Activated naive CD8-positive, alpha-beta T cell treated with anti-CD3 and anti-CD28 coated beads, Interleukin-2, amount 50 U/mL, for 24 hours (primary cell): ENCODE measurements at regions not wholly inside any gene's neighbourhood (a gene's known extent, or its start where the extent isn't known, plus 50 kb on each side); places are given as distances from the start of the nearest gene placed in this dataset.

Experiments
- ATAC-seq: fragments of 150-1000 bp; cut with Tn5 transposase; one replicate; pipeline ENCODE4 v1.10.0; 2021
- DNase-seq: peaks from one replicate; pipeline ENCODE4 v3.0.0; 2021
- H3K27ac Mint-ChIP-seq: one replicate; pipeline ENCODE4 v1.8.0; 2021; ENCODE audit warnings: mild to moderate bottlenecking, mixed read lengths
- H3K27me3 Mint-ChIP-seq: one replicate; pipeline ENCODE4 v1.8.0; 2021; ENCODE audit warnings: mixed read lengths
- H3K36me3 Mint-ChIP-seq: one replicate; pipeline ENCODE4 v1.8.0; 2021; ENCODE audit warnings: low read depth, mixed read lengths
- H3K4me1 Mint-ChIP-seq: one replicate; pipeline ENCODE4 v1.8.0; 2021; ENCODE audit warnings: mixed read lengths
- H3K4me3 Mint-ChIP-seq: one replicate; pipeline ENCODE4 v1.8.0; 2021; ENCODE audit warnings: mild to moderate bottlenecking, moderate library complexity, mixed read lengths
- H3K9me3 Mint-ChIP-seq: one replicate; pipeline ENCODE4 v1.8.0; 2021; ENCODE audit warnings: mixed read lengths

DNA sequence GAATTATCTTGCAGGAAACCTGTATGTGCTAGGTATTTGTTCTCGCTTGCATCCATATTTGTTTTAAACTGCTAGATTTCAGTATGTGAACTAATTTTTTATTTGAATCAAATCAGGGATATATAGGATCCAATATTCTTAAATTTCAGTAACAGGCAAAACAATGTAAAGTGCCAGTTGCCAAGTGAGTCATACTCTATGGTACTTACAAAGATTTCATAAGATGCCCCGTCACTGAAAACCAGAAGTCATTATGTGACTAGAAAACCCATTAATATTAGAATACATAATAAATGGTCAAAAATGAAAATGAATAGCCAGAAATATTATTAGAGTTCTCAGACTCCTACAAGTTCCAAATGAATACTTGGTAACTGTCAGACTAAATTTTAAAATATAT is 481.2 kb downstream of the TFAP2A start:
- no peaks in the 10 kb centered on the region for H3K27me3 Mint-ChIP-seq
- no peak overlapping the region for H3K4me3 Mint-ChIP-seq
- no peak for DNase-seq
- no peak overlapping the region for H3K27ac Mint-ChIP-seq
- H3K4me1 Mint-ChIP-seq = no peaks in the 10 kb centered on the region
- H3K36me3 Mint-ChIP-seq = no peaks in the 10 kb centered on the region
- no peaks in the 10 kb centered on the region for H3K9me3 Mint-ChIP-seq
- ATAC-seq = no peak

DNA sequence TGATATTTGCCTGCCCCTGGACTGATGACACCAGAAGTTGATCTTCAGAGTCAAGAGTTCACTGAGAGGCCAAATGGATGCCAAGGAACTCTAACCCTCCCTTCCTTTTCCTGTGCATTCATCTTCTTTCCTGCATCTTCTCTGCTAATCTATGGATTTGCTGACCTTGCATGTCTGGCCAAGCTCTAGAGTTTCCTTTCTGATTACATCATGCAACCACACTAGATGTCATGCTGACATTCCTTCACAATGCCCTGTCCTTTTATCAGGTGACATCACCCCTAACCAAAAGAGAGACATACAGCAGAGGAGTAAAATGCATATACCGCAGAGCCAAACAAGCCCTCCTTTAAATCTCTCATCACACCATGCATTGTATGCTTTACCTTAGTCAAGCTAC is 487.6 kb downstream of the TFAP2A start:
- DNase-seq (no peak), ATAC-seq (no peak)
- H3K36me3 Mint-ChIP-seq = no peaks in the 10 kb centered on the region
- no peak overlapping the region for H3K27ac Mint-ChIP-seq
- H3K4me3 Mint-ChIP-seq = no peak overlapping the region
- H3K27me3 Mint-ChIP-seq = no peaks in the 10 kb centered on the region
- no peaks in the 10 kb centered on the region for H3K4me1 Mint-ChIP-seq
- H3K9me3 Mint-ChIP-seq = peaks cover 6% of the 10 kb centered on the region

DNA sequence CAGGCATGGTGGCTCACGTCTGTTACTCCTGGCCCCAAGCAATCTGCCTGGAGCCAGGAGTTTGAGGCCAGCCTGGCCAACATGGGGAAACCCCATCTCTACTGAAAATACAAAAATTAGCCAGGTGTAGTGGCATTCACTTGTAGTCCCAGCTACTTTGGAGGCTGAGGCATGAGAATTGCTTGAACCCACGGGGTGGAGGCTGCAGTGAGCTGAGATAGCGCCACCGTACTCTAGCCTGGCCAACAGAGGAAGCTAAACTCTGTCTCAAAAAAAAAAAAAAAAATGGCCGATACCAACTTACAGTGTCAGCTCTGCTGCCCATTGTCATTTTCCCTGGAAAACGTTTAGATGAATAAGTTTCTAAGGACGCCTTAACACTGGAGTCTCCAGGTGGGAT is 489.9 kb downstream of the TFAP2A start:
- no peak for DNase-seq
- no peaks in the 10 kb centered on the region for H3K4me1 Mint-ChIP-seq

DNA sequence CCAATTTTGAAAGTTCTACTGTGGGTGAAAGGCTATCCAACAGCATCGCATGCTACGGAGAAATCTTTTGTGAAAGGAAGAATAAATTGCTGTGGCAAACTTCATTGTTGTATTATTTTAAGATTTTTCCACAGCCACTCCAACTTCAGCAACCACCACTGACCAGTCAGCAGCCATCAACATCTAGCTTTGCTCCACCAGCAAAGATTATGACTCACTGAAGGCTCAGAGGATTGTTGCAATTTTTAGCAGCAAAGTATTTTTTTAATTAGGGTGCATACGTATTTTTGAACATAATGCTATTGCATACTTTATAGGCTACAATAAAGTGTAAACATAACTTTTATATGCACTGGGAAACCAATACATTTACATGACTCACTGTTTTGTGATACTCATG is 493.5 kb downstream of the TFAP2A start:
- ATAC-seq = no peak
- no peak for DNase-seq
- Mint-ChIP-seq H3K36me3 (no peaks in the 10 kb centered on the region), H3K27ac (no peak overlapping the region), H3K4me3 (no peak overlapping the region), H3K9me3 (peaks cover 13% of the 10 kb centered on the region), H3K27me3 (no peaks in the 10 kb centered on the region), H3K4me1 (no peaks in the 10 kb centered on the region)

More for the DNA sequence above, 489.9 kb downstream of the TFAP2A start:
- H3K4me3 Mint-ChIP-seq = no peak overlapping the region
- H3K9me3 Mint-ChIP-seq = peaks cover 6% of the 10 kb centered on the region
- ATAC-seq = no peak
- no peaks in the 10 kb centered on the region for H3K36me3 Mint-ChIP-seq
- no peak overlapping the region for H3K27ac Mint-ChIP-seq
- H3K27me3 Mint-ChIP-seq = no peaks in the 10 kb centered on the region

DNA sequence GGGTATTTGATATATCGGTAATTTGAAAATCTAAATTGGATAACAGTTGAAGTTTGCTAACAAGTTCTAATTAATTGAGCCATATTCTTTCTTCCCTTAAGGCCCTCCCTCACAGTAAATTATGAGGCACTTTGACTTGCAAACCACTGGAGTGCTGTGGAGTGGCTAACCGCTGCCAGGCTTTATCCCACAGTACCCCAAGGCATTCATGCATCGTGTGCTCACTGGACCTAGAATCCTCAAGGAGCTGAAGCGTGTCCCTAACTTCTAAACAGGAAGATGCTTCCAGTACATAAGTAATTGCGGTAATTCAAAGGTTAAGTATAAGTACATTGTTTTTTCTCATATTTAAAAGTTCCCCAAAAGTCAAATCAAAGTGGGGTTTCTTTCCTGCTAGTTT is 499.9 kb downstream of the TFAP2A start:
- H3K27ac Mint-ChIP-seq = no peak overlapping the region
- no peaks in the 10 kb centered on the region for H3K36me3 Mint-ChIP-seq
- H3K4me3 Mint-ChIP-seq = no peak overlapping the region
- H3K27me3 Mint-ChIP-seq = no peaks in the 10 kb centered on the region
- DNase-seq (no peak), ATAC-seq (no peak)
- H3K9me3 Mint-ChIP-seq = peaks cover 9% of the 10 kb centered on the region
- H3K4me1 Mint-ChIP-seq = no peaks in the 10 kb centered on the region

DNA sequence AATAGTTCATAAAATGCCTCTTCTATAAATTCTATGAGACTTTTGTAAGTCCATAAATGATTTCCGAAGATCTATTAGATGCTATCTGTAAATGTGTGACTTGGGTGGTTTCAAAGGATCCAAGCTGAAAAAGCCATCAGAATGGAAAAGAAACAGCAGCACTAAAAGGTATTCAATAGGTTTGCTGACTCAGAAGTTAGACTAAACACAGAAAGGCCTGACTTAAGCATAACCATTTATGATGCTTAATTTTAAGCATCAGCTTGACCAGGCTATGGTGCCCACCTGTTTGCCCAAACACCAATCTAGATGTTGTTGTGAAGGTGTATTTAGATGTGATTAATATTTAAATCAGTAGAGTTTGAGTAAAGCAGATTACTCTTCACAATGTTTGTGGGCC is 513.5 kb downstream of the TFAP2A start:
- H3K9me3 Mint-ChIP-seq = peaks cover 4% of the 10 kb centered on the region
- no peak overlapping the region for H3K4me3 Mint-ChIP-seq
- DNase-seq (no peak), ATAC-seq (no peak)
- no peaks in the 10 kb centered on the region for H3K36me3 Mint-ChIP-seq
- H3K4me1 Mint-ChIP-seq = no peaks in the 10 kb centered on the region
- H3K27ac Mint-ChIP-seq = no peak overlapping the region
- H3K27me3 Mint-ChIP-seq = no peaks in the 10 kb centered on the region

DNA sequence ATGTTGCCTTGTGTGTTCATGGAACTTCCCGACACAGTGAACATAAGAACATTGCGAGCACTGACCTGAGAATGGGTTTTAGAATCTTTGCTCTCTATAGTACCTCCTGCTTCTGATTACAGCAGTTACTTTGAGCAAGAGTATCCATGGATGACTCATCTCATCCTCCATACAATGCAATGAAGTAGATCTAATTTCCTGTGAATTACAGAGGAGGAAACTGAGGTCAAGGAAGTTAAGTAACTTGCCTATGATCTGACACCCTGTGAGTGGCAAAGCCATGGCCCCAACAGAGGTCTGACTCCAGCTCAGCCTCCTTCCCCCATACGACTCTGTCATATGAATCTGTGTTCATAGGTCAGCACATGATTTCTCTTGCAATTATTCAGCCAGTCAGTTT is 518.1 kb downstream of the TFAP2A start:
- Mint-ChIP-seq H3K27ac (no peak overlapping the region), H3K4me3 (no peak overlapping the region), H3K9me3 (peaks cover 5% of the 10 kb centered on the region), H3K36me3 (no peaks in the 10 kb centered on the region), H3K27me3 (no peaks in the 10 kb centered on the region), H3K4me1 (no peaks in the 10 kb centered on the region)
- DNase-seq (no peak), ATAC-seq (no peak)

DNA sequence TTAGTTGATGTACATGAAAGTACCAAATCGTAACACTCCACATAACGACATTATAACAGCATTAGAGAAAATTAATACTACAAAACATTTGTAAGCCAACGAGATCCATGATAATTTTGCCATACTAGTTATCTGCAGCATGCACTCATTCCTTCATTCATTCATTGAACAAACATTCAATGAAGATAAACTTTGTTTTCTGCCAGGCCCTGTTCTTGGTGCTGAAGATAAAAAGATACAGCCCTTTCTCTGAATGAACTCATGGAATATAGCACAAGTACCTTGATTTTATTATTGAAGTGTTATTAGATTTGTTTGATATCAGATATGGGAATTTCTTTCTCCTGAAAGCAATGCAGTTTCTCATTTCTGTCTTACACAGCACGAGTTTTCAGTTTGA is 524.0 kb downstream of the TFAP2A start:
- ATAC-seq (no peak), DNase-seq (no peak)
- Mint-ChIP-seq H3K27ac (no peak overlapping the region), H3K4me3 (no peak overlapping the region), H3K4me1 (no peaks in the 10 kb centered on the region), H3K9me3 (peaks cover 7% of the 10 kb centered on the region), H3K36me3 (no peaks in the 10 kb centered on the region), H3K27me3 (no peaks in the 10 kb centered on the region)

DNA sequence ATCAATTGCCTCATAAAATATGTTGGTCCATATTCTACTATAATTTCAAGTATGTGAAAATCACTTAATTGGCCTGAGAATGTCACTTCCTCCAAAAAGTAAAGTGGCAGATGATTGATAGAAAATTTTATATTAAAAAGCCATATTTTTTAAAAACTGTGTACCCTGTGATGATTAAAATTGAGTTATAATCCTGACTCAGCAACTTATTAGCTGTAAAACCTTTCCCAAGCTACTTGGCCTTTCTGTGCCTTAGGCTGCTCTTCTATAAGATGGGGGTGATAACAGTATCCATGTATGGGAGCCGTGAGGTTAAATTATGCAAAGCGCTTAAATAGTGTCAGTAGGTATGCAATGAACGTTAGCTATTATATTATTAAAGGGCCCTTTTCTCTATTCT is 524.4 kb downstream of the TFAP2A start:
- no peak for ATAC-seq

DNA sequence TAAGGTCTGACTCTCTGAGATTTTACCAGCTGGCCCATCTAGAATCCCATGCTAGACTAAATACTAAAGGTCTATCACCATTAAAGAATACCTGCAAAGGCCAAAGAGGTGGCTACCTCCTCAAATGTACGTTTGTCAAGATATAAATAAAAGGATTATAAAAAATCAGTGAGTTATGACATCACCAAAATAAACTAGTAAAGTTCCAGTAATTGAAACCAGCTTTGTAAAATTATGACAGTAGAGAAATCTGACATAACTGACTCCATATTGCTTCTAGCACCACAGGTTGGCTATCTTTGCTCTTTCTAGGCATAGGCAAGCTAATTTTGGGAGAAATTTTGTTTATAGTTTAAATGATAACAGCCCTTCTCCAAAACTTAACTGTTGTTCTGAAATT is 536.3 kb downstream of the TFAP2A start:
- H3K36me3 Mint-ChIP-seq = no peaks in the 10 kb centered on the region
- H3K27me3 Mint-ChIP-seq = no peaks in the 10 kb centered on the region
- no peak overlapping the region for H3K4me3 Mint-ChIP-seq
- no peaks in the 10 kb centered on the region for H3K4me1 Mint-ChIP-seq
- DNase-seq = no peak
- no peak overlapping the region for H3K27ac Mint-ChIP-seq
- peaks cover 23% of the 10 kb centered on the region for H3K9me3 Mint-ChIP-seq
- ATAC-seq = no peak

More for the DNA sequence above, 524.4 kb downstream of the TFAP2A start:
- Mint-ChIP-seq H3K27ac (no peak overlapping the region), H3K4me3 (no peak overlapping the region), H3K9me3 (peaks cover 7% of the 10 kb centered on the region), H3K27me3 (no peaks in the 10 kb centered on the region), H3K36me3 (no peaks in the 10 kb centered on the region), H3K4me1 (no peaks in the 10 kb centered on the region)
- no peak for DNase-seq

DNA sequence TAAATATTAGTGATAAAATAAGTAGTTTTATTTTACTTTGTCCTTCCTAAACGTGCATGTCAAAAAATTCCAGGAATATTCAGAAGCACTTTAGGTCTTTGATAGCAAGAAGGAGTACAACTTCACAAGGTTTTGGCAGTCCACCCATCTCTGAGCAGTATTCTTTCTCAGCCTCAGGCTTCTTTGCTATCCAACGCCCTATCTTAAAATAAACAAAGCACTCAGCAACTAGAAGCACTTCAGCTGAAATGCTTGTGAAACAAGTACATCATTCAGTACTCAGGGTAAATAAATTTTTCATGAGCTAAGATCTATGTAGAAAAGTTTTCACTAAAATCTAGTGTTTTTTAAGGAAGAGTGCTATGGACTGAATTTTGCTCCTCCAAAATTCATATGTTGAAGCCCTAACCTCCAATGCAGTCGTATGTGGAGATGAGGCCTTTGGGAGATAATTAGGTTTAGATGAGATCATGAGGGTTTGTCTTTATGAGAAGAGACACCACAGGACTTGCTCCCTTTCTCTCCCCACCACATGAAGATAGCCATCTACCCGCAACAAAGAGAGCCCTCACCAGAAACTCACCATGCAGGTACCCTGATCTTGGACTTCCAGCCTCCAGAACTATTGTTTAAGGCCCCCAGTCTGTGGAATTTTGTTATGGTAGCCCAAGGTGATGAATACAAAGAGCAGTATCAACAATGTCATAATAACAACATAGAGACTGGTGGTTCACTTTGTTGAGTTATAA is 539.1 kb downstream of the TFAP2A start:
- no peaks in the 10 kb centered on the region for H3K36me3 Mint-ChIP-seq
- no peaks in the 10 kb centered on the region for H3K4me1 Mint-ChIP-seq
- no peak for ATAC-seq
- no peaks in the 10 kb centered on the region for H3K27me3 Mint-ChIP-seq
- H3K27ac Mint-ChIP-seq = no peak overlapping the region
- peaks cover 28% of the 10 kb centered on the region for H3K9me3 Mint-ChIP-seq
- H3K4me3 Mint-ChIP-seq = no peak overlapping the region
- no peak for DNase-seq

DNA sequence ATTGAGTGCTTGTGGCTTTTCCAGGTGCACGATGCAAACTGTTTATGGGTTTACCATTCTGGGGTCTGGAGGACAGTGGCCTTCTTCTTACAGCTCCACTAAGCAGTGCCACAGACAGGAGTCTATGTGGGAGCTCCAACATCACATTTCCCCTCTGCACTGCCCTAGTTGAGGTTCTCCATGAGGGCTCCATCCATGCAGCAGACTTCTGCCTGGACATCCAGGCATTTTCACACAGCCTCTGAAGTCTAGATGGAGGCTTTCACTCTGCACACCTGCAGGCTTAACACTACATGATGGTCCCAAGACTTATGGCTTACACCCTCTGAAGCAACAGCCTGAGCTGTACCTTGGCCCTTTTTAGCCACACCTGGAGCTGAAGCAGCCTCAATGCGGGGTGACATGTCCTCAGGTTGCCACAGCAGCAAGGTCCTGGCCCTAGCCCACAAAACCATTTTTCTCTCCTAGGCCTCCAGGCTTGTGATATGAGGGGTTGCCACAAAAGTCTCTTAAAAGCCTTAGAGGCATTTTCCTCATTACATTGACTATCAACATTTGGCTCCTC is 552.2 kb downstream of the TFAP2A start:
- no peaks in the 10 kb centered on the region for H3K27me3 Mint-ChIP-seq
- H3K4me3 Mint-ChIP-seq = no peak overlapping the region
- ATAC-seq = no peak

DNA sequence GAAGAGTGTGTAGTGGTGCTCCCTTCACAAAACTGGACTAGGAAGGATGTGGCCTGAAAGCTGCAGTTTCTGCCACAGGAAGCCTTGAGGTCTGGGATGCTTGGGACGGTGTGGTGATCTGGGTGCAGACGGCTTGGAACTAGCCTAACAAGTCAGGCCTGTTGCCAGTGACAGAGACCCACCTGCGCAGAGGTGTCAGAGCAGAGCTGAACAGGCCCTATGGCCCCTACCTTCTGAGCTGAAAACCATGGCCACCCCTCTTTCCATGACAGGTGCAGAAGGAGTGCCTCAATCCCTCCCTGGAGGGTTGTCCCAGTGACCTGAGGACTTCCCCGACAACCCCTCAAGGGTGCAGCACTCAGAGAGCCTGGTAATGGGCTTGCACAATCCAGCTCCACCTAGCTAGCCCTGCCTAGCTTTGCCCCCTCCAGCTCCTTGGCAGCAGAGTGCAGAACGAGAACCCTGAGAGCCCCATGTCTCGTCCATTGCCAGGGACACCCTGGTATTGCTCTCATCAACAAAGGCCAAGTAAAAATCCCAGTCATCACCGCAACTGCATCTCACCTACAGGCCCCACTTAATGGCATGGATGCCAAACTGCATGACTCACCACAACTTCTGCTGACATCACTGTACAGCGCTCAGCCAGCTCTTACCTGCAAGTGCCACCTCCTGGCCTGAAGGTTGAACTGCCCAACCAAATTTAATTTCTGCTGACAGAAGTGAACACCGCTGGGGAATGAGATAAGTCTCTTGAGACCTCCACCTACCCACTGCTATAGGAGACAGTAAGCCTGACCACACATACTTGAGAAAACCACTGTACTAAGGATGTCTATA is 563.1 kb downstream of the TFAP2A start:
- Mint-ChIP-seq H3K36me3 (no peaks in the 10 kb centered on the region), H3K4me1 (no peaks in the 10 kb centered on the region), H3K27me3 (no peaks in the 10 kb centered on the region), H3K4me3 (no peak overlapping the region), H3K9me3 (peaks cover 42% of the 10 kb centered on the region), H3K27ac (no peak overlapping the region)
- DNase-seq = no peak
- no peak for ATAC-seq

More for the DNA sequence above, 552.2 kb downstream of the TFAP2A start:
- no peaks in the 10 kb centered on the region for H3K4me1 Mint-ChIP-seq
- H3K27ac Mint-ChIP-seq = no peak overlapping the region
- peaks cover 35% of the 10 kb centered on the region for H3K9me3 Mint-ChIP-seq
- no peak for DNase-seq
- H3K36me3 Mint-ChIP-seq = peaks cover 2% of the 10 kb centered on the region

DNA sequence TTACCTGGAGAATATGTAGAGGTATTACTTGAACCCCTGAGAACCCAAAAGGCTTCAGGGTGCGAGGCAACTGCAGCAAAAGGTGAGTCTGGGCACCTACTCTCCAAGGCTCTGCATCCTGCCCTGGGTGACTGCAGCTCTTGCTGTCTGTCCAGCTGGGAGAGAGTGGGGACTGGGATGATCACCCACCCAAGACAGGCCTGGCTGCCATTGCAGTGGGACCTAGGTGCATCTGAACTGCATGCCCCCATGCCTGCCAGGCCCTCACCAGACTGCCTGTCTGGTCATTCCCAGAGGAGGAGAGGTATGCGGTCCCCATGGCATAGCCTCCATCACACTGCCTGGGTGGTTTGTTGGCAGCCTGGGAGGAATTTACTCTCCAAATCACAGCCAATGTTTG is 563.9 kb downstream of the TFAP2A start:
- peaks cover 42% of the 10 kb centered on the region for H3K9me3 Mint-ChIP-seq
- H3K4me1 Mint-ChIP-seq = no peaks in the 10 kb centered on the region
- DNase-seq = no peak
- no peaks in the 10 kb centered on the region for H3K36me3 Mint-ChIP-seq
- ATAC-seq = no peak
- no peak overlapping the region for H3K27ac Mint-ChIP-seq
- no peaks in the 10 kb centered on the region for H3K27me3 Mint-ChIP-seq
- no peak overlapping the region for H3K4me3 Mint-ChIP-seq

DNA sequence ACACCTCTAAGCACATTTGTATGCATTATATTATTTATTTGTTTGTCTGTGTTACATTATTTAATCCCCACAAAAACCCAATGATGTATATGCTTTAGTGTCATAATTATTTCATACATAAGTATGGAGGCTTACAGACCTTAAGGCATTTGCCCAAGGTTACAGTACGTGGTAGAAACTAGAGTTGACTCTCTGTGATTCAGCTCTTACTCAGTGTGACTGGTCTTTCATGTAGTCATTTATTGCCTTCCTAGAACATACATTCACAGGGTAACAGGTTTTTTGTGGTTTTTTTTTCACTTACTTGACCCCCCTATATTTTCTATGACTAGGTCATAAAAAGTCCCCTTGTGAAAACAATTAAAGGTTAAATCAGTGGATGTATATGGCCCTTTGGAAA is 566.8 kb downstream of the TFAP2A start:
- Mint-ChIP-seq H3K36me3 (no peaks in the 10 kb centered on the region), H3K4me1 (no peaks in the 10 kb centered on the region), H3K4me3 (no peak overlapping the region), H3K27me3 (no peaks in the 10 kb centered on the region), H3K27ac (no peak overlapping the region), H3K9me3 (peaks cover 22% of the 10 kb centered on the region)
- no peak for DNase-seq
- no peak for ATAC-seq
